ENCODE measurements at regions not wholly inside any gene's neighbourhood (a gene's known extent, or its start where the extent isn't known, plus 50 kb on each side); places are given as distances from the start of the nearest gene placed in this dataset.

DNA sequence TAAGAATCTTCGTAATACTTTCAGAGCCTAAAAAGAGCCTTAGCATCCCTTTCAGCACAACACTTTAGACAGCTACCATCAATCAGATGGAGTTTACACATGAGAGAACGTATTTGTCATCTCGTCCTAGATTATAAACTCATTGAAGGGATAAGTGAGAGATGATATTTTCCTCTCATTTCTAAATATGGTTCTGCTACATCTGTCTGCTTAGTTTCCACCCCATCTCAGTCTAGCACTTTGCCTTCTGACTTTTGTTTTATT, 208.4 kb upstream of the CD180 start:
- POLR2A ChIA-PET = no interaction called here
- no peak for DNase-seq (ENCODE audit: extremely low spot score)
- TF ChIP-seq, protein P1, sequence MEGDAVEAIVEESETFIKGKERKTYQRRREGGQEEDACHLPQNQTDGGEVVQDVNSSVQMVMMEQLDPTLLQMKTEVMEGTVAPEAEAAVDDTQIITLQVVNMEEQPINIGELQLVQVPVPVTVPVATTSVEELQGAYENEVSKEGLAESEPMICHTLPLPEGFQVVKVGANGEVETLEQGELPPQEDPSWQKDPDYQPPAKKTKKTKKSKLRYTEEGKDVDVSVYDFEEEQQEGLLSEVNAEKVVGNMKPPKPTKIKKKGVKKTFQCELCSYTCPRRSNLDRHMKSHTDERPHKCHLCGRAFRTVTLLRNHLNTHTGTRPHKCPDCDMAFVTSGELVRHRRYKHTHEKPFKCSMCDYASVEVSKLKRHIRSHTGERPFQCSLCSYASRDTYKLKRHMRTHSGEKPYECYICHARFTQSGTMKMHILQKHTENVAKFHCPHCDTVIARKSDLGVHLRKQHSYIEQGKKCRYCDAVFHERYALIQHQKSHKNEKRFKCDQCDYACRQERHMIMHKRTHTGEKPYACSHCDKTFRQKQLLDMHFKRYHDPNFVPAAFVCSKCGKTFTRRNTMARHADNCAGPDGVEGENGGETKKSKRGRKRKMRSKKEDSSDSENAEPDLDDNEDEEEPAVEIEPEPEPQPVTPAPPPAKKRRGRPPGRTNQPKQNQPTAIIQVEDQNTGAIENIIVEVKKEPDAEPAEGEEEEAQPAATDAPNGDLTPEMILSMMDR (IDR thresholded peaks at IDR 0.05; ENCODE audit: control extremely low read depth, extremely low read depth, low read depth, missing control alignments) = no peak
- CTCF ChIA-PET = interaction anchor here (1.1 to 1.3 kb wide), 2 partner anchors 8 to 12 kb away, joined by 3 to 4 read pairs; no protein-coding TSS in a partner anchor

DNA sequence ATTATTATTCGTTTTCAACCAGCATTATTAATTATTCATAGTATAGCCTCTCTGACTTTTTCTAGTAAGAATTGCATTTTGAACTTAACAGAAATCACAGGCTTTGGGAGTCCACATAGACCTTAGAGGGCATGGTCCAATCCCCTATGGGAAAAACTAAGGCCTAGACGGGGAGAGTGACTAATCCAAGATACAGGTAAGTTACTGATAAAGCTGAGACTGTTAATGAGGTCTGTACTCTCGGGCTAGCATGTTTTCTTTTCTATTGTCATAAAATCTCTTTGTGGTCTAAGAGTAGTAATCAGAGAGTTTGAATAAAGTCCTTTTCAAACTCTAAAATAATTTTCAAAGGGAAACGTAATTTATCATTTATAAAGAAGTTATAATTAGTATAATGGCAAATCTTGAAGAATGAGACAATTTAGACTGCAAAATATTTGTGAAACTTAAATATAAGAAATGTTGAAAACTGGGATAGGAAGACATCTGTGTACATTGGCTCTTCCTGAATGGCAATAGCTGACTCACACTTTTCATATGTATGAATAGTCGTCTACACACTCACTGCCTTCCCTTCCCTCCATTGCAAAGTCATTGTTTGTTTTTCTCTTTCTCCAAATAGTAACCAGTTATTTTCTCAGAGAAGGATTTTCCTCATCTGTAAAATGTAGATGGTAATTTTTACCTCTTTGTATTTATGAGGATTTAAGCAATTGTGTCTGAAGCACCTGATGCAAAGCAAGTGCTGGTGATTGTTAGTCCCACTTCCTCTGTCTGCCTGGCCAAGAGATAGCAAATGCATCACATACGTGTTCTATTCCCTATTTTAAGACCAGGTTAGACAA, 207.9 kb upstream of the CD180 start:
- CTCF ChIA-PET = interaction anchor here (1.1 to 1.3 kb wide), 2 partner anchors 8 to 13 kb away, joined by 3 to 4 read pairs; no protein-coding TSS in a partner anchor
- TF ChIP-seq, protein P1 (IDR thresholded peaks at IDR 0.05; ENCODE audit: control extremely low read depth, extremely low read depth, low read depth, missing control alignments) = no peak
- DNase-seq (ENCODE audit: extremely low spot score) = no peak
- POLR2A ChIA-PET = no interaction called here

DNA sequence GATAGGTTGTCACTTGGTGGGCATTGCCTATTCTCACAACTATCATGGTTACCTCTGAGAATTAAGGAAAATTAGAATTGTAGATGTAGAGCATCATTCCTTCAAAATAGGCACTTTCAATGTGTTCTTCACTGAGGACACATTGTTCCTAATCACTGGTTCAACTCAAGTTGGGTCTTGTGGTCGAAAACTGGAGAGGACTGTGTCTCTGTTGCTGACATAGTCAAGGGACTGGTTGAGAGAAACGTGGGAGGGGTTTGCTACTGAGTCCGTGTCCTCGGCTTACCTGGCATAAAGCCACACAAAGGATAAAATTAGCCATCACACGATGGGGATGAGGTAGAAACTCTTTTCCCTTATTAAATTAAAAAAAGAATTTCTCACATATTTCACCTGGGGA, 205.9 kb upstream of the CD180 start:
- CTCF ChIA-PET = no interaction called here
- POLR2A ChIA-PET = no interaction called here
- TF ChIP-seq, protein P1 (IDR thresholded peaks at IDR 0.05; ENCODE audit: control extremely low read depth, extremely low read depth, low read depth, missing control alignments) = no peak
- no peak for DNase-seq (ENCODE audit: extremely low spot score)

DNA sequence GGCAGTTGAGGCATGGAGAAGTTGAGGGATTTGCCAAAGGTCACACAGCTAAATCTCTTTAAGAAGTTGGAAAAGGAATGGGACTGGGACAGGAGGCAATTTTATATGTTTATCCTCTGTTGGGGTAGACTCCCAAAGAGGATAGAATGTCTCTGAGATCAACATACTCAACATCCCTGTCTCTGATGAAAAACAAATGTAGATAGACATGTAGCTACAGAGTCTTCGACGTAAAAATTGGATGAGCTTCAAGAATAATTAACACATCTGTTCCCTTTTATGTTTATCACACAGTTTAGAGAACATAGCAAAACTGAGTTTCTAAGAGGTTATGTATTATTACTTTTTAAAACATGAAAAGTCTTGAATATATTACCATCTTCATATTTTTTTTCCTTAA, 204.6 kb upstream of the CD180 start:
- TF ChIP-seq, protein P1 (IDR thresholded peaks at IDR 0.05; ENCODE audit: control extremely low read depth, extremely low read depth, low read depth, missing control alignments) = no peak
- DNase-seq (ENCODE audit: extremely low spot score) = no peak
- ChIA-PET POLR2A (no interaction called here), CTCF (interaction anchor here (1.5 kb wide), 1 partner anchor 12 kb away, joined by 4 read pairs; no protein-coding TSS in a partner anchor)

DNA sequence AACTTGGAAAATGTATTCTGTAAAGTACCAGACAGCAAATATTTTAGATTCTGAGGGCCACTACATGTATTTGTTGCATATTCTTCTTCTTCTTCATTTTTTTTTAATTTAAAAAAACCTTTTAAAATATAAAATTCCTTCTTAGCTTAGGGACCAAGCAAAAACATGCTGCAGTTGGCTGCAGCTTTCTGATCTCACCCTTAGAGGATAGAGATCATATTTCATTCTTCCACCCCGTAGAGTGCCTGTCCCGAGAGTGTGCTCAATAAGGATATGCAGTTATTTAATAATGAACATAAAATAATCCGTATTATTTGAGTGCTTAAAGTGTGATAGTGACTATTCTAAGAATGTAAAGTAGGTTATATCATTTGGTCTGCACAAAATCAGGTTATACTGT, 204.2 kb upstream of the CD180 start:
- POLR2A ChIA-PET = no interaction called here
- DNase-seq (ENCODE audit: extremely low spot score) = no peak
- TF ChIP-seq, protein P1 (IDR thresholded peaks at IDR 0.05; ENCODE audit: control extremely low read depth, extremely low read depth, low read depth, missing control alignments) = no peak
- CTCF ChIA-PET = interaction anchor here (1.5 kb wide), 1 partner anchor 13 kb away, joined by 4 read pairs; no protein-coding TSS in a partner anchor

DNA sequence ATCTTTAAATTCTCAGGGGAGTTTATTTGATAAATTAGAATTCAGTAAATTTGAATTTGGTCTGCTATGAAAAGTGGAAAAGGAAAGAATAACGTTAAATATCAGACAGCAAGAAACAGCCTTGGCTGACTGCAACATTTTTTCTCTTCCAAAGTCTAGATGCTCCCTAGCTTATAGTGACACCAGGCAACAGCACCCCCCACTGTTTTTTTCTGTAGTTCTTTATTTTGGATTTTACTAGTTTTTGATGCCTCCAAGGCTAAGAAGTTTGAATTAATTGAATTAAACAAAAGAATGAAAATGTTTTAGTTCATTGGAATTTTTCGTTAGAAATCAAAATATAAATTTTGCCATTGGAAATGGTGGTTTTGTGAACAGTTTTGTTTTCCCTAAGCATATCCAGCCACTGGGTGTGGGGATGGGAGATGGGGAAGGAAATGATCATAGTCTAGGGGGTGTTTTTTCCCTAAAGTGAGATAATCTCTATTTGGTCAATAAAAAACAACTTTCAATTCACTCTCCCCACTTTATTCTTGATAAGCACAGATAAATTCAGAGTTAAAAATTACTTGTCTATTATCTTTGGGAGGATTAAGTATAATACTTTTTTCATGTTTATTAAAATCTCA, 199.3 kb upstream of the CD180 start:
- DNase-seq (ENCODE audit: extremely low spot score) = no peak
- TF ChIP-seq, protein P1 (IDR thresholded peaks at IDR 0.05; ENCODE audit: control extremely low read depth, extremely low read depth, low read depth, missing control alignments) = no peak
- POLR2A ChIA-PET = no interaction called here
- CTCF ChIA-PET = interaction anchor here (1.8 kb wide), 1 partner anchor 9 kb away, joined by 4 read pairs; no protein-coding TSS in a partner anchor

Measured in GM10248 (cell line).